CD4-positive, alpha-beta T cell treated with Interleukin-15 for 1 hour (primary cell): ENCODE measurements at regions not wholly inside any gene's neighbourhood (a gene's known extent, or its start where the extent isn't known, plus 50 kb on each side); places are given as distances from the start of the nearest gene placed in this dataset.
"Not testable (repeated sequence)": the region's sequence is repeated elsewhere in the genome, so short reads cannot be mapped to it uniquely, and the experiment has no call there.

Experiments used
- DNase-seq: peaks from one replicate; pipeline ENCODE4 v3.0.0-alpha.2; 2020

- no peak for DNase-seq
Measured at GRCh38 chr1:188794969-188795368, 1682.7 kb downstream of the BRINP3 start.

GRCh38 chr1:188812153-188812552, 1665.5 kb downstream of the BRINP3 start:
- not testable (repeated sequence) for DNase-seq

DNA sequence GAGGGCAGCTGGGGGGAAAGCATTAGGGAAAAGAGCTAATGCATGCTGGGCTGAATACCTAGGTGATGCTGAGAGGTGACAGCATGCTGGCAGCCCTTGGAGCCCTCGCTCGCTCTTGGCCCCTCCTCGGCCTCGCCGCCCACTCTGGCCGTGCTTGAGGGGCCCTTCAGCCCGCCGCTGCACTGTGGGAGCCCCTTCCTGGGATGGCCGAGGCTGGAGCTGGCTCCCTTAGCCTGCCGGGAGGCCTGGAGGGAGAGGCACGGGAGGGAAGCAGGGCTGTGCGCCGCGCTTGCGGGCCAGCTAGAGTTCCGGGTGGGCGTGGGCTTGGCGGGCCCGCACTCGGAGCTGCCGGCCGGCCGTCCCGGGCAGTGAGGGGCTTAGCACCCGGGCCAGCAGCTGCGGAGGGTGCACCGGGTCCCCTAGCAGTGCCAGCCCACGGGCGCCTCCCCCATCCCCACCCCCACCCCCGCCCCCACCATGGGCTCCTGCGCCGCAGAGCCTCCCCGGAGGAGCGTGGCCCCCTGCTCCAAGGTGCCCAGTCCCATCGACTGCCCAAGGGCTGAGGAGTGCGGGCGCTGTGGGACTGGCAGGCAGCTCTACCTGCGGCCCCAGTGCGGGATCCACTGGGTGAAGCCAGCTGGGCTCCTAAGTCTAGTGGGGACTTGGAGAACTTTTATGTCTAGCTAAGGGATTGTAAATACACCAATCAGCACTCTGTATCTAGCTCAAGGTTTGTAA, 1664.7 kb downstream of the BRINP3 start:
- not testable (repeated sequence) for DNase-seq

DNA sequence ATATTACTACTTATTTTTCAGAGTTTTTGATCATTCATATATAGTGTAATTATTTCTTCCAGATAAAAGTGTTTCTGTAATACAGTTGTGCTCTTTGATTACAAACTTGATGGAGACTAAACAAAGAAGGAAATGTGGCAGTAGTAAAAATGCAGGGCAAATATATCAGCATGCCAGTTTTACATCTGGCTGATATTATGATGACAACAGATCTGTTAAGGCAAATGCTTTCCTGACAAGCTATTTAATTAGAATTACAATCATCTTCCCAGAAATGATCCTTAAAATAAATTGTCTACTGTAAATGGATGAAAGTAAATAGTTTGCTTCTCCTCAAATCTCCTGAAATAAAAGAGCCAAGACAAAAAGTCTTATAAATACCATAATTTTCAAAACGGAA, 1659.8 kb downstream of the BRINP3 start:
- no peak for DNase-seq

DNA sequence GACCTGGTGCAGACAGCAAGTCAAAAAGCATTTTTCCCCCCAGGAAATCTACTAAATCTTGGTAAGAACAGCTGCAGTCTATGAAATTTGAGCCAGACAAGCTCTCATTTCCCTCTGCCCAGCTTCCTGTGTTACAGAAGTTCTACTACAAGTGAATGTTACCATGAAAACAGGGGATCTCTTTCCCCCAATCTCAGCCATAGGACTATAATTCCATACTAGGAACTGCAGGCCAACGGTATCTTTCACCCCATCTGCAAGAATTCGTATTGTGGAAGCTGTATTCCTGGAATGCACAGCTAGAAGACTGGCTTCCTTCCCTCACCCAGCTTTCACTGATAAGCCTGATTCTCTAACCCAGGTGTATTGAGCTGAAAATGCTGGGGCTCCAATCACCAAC, 1655.4 kb downstream of the BRINP3 start:
- no peak for DNase-seq

- DNase-seq: no peak
Measured at GRCh38 chr1:188825471-188825870, 1652.2 kb downstream of the BRINP3 start.

- no peak for DNase-seq
Measured at GRCh38 chr1:188826800-188827199, 1650.9 kb downstream of the BRINP3 start.

DNA sequence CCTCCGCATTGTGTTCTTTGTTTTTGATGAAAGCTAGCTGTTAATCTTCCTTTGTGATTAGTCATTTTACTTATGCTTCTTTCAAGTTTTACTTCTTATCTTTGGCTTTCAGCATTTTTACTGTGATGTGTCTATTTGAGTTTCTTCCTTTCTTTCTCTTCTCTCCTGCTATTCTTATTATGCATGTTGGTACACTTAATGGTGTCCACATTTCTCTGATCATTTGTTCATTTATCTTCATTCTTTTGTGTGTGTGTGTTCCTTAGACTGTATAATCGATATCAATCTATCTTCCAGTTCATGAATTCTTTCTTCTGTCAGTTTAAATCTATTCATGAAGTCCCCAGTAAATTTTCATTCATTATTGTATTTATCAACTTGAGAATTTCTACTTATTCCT, 1650.3 kb downstream of the BRINP3 start:
- DNase-seq: no peak

- DNase-seq: not testable (repeated sequence)
Measured at GRCh38 chr1:188841111-188841696, 1636.5 kb downstream of the BRINP3 start.

GRCh38 chr1:188846468-188846867, 1631.2 kb downstream of the BRINP3 start:
- no peak for DNase-seq

GRCh38 chr1:188857526-188858087, 1620.1 kb downstream of the BRINP3 start:
- DNase-seq: no peak

GRCh38 chr1:188867614-188868013, 1610.0 kb downstream of the BRINP3 start:
- no peak for DNase-seq

- no peak for DNase-seq
Measured at GRCh38 chr1:188871164-188871563, 1606.5 kb downstream of the BRINP3 start.

- no peak for DNase-seq
Measured at GRCh38 chr1:188872376-188872775, 1605.3 kb downstream of the BRINP3 start.

DNA sequence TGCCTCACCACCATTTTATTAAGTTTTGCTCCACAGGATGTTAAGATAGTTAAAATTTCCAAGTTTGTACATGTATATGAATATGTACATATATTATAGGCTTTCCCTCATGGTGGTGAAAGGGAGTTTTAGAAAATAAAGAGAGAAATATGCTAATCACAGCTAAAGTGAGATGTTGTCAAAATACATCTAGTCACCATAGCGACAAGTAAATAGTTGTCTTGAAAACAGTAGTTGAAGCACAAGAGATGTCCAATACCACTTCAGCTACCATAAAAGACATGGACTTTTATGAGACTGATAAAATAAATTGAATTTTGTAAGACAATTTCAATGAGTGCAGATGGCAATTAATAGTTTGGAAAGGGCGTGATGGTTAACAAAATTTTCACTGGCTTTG, 1600.0 kb downstream of the BRINP3 start:
- DNase-seq: no peak

GRCh38 chr1:188888386-188888785, 1589.3 kb downstream of the BRINP3 start:
- no peak for DNase-seq

- no peak for DNase-seq
Measured at GRCh38 chr1:188889166-188889565, 1588.5 kb downstream of the BRINP3 start.

DNA sequence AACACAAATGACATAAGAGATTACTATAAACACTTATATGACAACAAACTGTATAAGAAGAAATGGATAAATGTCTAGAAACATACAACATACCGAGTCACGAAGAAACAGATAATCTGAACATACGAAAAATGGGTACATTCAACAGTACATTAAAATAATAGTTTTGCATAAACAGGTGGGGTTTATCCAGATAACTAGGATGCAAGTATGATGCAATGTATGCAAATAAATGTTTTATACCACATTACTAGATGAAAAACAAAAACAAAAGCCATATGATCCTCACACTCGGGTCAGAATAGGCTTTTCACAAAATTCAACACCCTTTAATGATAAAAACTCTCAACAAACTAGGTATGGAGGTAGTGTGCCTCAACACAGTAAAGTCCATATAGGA, 1585.7 kb downstream of the BRINP3 start:
- no peak for DNase-seq

- no peak for DNase-seq
Measured at GRCh38 chr1:188895611-188896010, 1582.1 kb downstream of the BRINP3 start.

DNA sequence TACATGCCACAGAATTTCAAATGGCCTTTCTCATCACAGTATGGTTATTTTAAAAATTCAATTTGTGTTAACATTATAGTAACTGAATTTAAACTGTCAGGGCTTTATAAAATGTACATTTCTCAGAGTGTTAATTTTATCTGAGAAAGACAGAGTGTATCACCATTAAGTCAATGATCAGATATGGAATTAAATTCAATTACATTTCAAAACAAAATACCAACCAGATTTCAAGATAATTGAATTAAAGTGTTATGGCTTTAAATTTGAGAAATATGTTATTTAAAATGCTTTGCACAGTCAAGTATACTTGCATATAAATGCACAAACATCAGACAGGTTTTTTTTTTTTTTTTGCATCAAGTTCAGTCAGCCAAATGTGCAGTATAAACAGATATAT, 1574.4 kb downstream of the BRINP3 start:
- DNase-seq: no peak

- no peak for DNase-seq
Measured at GRCh38 chr1:188904201-188904600, 1573.5 kb downstream of the BRINP3 start.

- DNase-seq: no peak
Measured at GRCh38 chr1:188906921-188907641, 1570.6 kb downstream of the BRINP3 start.

DNA sequence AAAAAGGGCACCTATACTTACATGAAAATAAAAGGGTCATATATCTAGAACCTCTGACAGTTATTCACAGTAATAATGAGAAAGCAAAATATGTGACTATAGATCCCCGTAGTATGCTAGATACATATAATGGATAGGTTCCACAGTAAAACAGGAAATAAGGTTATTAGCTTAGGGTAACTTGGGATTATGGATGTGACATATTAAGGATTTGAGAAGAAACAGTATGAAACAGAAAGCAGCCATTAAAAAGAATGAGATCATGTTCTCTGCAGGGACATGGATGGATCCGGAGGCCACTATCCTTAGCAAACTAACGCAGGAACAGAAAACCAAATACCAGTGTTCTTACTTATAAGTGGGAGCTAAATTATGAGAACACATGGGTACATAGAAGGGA, 1547.3 kb downstream of the BRINP3 start:
- no peak for DNase-seq

GRCh38 chr1:188931506-188931905, 1546.2 kb downstream of the BRINP3 start:
- DNase-seq: no peak
